ENCODE measurements at regions not wholly inside any gene's neighbourhood (a gene's known extent, or its start where the extent isn't known, plus 50 kb on each side); places are given as distances from the start of the nearest gene placed in this dataset.

GRCh38 chr17:73715769-73716168 is 71.5 kb upstream of the SDK2 start:
- Histone ChIP-seq H3K4me3 (no peak overlapping the region), H3K4me1 (peaks cover 9% of the 10 kb centered on the region), H3K27ac (no peak overlapping the region), H3K36me3 (no peaks in the 10 kb centered on the region), H3K9me3 (no peaks in the 10 kb centered on the region), H3K27me3 (ENCODE audit: low read depth) (no peaks in the 10 kb centered on the region)
- ATAC-seq (no peak), DNase-seq (no peak)
- intact Hi-C loops (cut with DNase I) = loop anchor here (10.0 kb wide), 1 partner anchor 291 kb away; no protein-coding TSS in a partner anchor
- TF ChIP-seq CTCF (IDR thresholded peaks at IDR 0.05) = no peak

- no peak overlapping the region for H3K4me3 ChIP-seq
- H3K9me3 ChIP-seq = no peaks in the 10 kb centered on the region
- no peaks in the 10 kb centered on the region for H3K36me3 ChIP-seq
- intact Hi-C loops (cut with DNase I) = loop anchor here (10.0 kb wide), 1 partner anchor 293 kb away; no protein-coding TSS in a partner anchor
- no peak for ATAC-seq
- DNase-seq = no peak
- H3K4me1 ChIP-seq = peaks cover 9% of the 10 kb centered on the region
- TF ChIP-seq CTCF (IDR thresholded peaks at IDR 0.05) = no peak
- no peaks in the 10 kb centered on the region for H3K27me3 ChIP-seq (ENCODE audit: low read depth)
- no peak overlapping the region for H3K27ac ChIP-seq
Measured at GRCh38 chr17:73717690-73718089, 73.4 kb upstream of the SDK2 start.

DNA sequence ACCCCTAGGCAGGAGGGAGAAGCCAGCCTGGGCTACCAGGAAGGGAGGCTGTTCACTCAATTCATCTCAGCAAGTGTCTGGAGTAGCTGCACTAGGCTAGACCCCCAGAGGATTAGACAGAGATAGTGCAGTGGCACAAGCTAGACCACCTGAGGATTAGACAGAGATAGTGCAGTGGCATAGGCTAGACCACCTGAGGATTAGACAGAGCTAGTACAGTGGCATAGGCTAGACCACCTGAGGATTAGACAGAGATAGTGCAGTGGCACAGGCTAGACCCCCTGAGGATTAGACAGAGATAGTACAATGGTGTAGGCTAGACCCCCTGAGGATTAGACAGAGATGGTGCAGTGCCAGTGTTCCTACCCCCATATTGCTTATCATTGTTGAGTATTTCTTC is 74.1 kb upstream of the SDK2 start:
- no peaks in the 10 kb centered on the region for H3K27me3 ChIP-seq (ENCODE audit: low read depth)
- H3K36me3 ChIP-seq = no peaks in the 10 kb centered on the region
- H3K4me3 ChIP-seq = no peak overlapping the region
- H3K27ac ChIP-seq = no peak overlapping the region
- no peaks in the 10 kb centered on the region for H3K9me3 ChIP-seq
- TF ChIP-seq CTCF (IDR thresholded peaks at IDR 0.05) = no peak
- no peak for ATAC-seq
- intact Hi-C loops (cut with DNase I) = loop anchor here (10.0 kb wide), 1 partner anchor 294 kb away; no protein-coding TSS in a partner anchor
- peaks cover 9% of the 10 kb centered on the region for H3K4me1 ChIP-seq
- DNase-seq = no peak

GRCh38 chr17:73718912-73719311 is 74.7 kb upstream of the SDK2 start:
- no peak for TF ChIP-seq CTCF (IDR thresholded peaks at IDR 0.05)
- no peak overlapping the region for H3K27ac ChIP-seq
- no peaks in the 10 kb centered on the region for H3K36me3 ChIP-seq
- H3K27me3 ChIP-seq (ENCODE audit: low read depth) = no peaks in the 10 kb centered on the region
- H3K9me3 ChIP-seq = no peaks in the 10 kb centered on the region
- H3K4me3 ChIP-seq = no peak overlapping the region
- peaks cover 9% of the 10 kb centered on the region for H3K4me1 ChIP-seq
- intact Hi-C loops (cut with DNase I) = loop anchor here (10.0 kb wide), 1 partner anchor 294 kb away; no protein-coding TSS in a partner anchor
- ATAC-seq (peak in 1 of 2 donors; percentile 14), DNase-seq (no peak)

- ATAC-seq = peak; percentile 24 to 60
Measured at GRCh38 chr17:73719588-73720071, 75.4 kb upstream of the SDK2 start.

More at GRCh38 chr17:73719588-73720071, 75.4 kb upstream of the SDK2 start:
- Histone ChIP-seq H3K36me3 (no peaks in the 10 kb centered on the region), H3K9me3 (no peaks in the 10 kb centered on the region), H3K4me3 (no peak overlapping the region), H3K27me3 (ENCODE audit: low read depth) (no peaks in the 10 kb centered on the region), H3K27ac (no peak overlapping the region), H3K4me1 (peaks cover 9% of the 10 kb centered on the region)
- intact Hi-C loops (cut with DNase I) = loop anchor here (10.0 kb wide), 1 partner anchor 295 kb away; no protein-coding TSS in a partner anchor
- TF ChIP-seq CTCF (IDR thresholded peaks at IDR 0.05) = no peak
- no peak for DNase-seq
